Astrocyte (in vitro differentiated cells and primary cell): ENCODE measurements at regions not wholly inside any gene's neighbourhood (a gene's known extent, or its start where the extent isn't known, plus 50 kb on each side); places are given as distances from the start of the nearest gene placed in this dataset.
"Not testable (repeated sequence)": the region's sequence is repeated elsewhere in the genome, so short reads cannot be mapped to it uniquely, and the experiment has no call there.

Experiments used
- CTCF ChIP-seq: IDR thresholded peaks from 2 replicates; pipeline ENCODE4 v1.5.1; 2011; ENCODE audit warnings: low read depth, mild to moderate bottlenecking, inconsistent platforms, low read length, moderate library complexity; ENCODE audit not compliant: insufficient read depth
- EZH2 ChIP-seq: IDR thresholded peaks from 2 replicates; pipeline ENCODE4 v1.6.1; 2012; ENCODE audit warnings: mild to moderate bottlenecking, low read length, inconsistent platforms; ENCODE audit not compliant: insufficient read depth

- not testable (repeated sequence) for TF ChIP-seq CTCF, EZH2
These were observed 101.0 kb downstream of the GOLGA6L22 start for GRCh38 chr15:22559701-22560100.
